ENCODE measurements at regions not wholly inside any gene's neighbourhood (a gene's known extent, or its start where the extent isn't known, plus 50 kb on each side); places are given as distances from the start of the nearest gene placed in this dataset.
A peak's percentile ranks its signal among the peaks of the same experiment; 100 is the strongest.

DNA sequence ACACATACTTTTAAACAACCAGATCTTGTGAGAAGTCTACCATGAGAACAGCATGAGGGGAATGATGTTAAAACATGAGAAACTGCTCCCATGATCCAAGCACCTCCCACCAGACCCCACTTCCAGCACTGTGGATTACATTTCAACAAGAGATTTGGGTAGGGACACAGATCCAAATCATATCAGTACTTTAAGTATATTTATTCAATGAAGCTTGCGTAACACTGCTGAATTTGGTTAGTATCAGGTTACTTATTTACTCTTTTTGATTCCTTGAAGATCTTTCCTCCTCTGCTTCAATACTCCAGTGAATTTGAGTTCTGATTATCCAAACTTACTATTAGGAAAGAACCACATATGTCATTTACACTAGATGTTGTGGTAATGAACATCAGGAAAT lies 418.6 kb downstream of the PIK3C3 start:
- TF ChIP-seq POLR2AphosphoS5 (IDR thresholded peaks at IDR 0.05) (peak; percentile 55), POLR2A (IDR thresholded peaks at IDR 0.05) (no peak)
